ENCODE measurements at regions not wholly inside any gene's neighbourhood (a gene's known extent, or its start where the extent isn't known, plus 50 kb on each side); places are given as distances from the start of the nearest gene placed in this dataset.

GRCh38 chr20:48247961-48248360 is 462.7 kb upstream of the SULF2 start:
- no peak for TF ChIP-seq CTCF (conservative IDR thresholded peaks at IDR 0.05; ENCODE audit: low read depth, low read length)
- TF ChIP-seq EZH2 (IDR thresholded peaks at IDR 0.05; ENCODE audit: borderline replicate concordance, low read depth, low read length, poor library complexity, severe bottlenecking) = no peak

Data from A673 (cell line).